Astrocyte of the cerebellum (primary cell): ENCODE measurements at regions not wholly inside any gene's neighbourhood (a gene's known extent, or its start where the extent isn't known, plus 50 kb on each side); places are given as distances from the start of the nearest gene placed in this dataset.
A peak's percentile ranks its signal among the peaks of the same experiment; 100 is the strongest.

Experiments
- DNase-seq: peaks from one replicate; pipeline ENCODE4 v3.0.0-alpha.2; 2011; ENCODE audit warnings: low read depth
- H3K4me3 ChIP-seq: 2 replicates; pipeline ENCODE4 v1.5.1; 2011; ENCODE audit warnings: mild to moderate bottlenecking, low read depth, low read length, moderate library complexity
- in situ Hi-C: cut with HindIII; loops from 2 replicates; pipeline ENCODE4 v1.10.0; 2017; ENCODE audit warnings: low sequenced_read_pairs
- TF ChIP-seq, protein P1 (sequence below): IDR thresholded peaks from 2 replicates; pipeline ENCODE4 v1.5.1; 2012; ENCODE audit warnings: low read length, low read depth, moderate library complexity, mild to moderate bottlenecking; ENCODE audit errors: missing control alignments

DNA sequence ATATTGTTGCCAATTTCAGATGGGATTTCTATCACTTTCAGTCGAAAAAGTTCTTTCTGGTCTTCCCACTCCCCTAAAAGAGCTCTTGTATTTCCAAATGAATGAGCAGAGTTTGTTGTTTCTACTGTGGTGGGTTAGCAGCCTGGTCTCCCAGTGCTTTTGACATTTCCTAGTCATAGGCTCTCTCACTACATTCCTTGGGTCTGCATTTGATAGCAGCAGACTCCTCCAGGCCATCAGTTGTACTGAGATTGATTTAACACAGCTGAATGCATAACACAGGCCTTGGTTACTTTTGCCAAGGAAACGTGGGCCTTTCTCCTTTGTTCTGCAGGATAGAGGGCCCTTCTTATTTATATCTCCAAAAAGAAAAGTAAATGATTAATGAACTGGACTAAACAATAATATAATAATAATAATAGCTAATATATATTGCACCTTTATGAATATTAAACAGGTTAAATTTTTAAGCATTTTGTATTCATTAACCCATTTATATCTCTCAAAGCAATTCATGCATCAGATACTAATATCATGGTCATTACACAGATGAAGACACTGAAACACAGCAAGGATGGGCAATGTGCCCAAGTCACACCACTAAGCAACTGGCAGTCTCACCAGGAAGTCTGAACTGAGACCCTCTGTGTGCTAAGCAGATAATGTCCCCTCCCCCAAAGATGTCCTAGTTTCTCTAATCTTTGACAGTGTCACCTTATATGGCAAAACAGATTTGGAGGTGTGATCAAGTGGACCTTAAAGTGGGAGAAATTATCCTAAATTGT lies 1579.2 kb downstream of the AACS start:
- TF ChIP-seq, protein P1, sequence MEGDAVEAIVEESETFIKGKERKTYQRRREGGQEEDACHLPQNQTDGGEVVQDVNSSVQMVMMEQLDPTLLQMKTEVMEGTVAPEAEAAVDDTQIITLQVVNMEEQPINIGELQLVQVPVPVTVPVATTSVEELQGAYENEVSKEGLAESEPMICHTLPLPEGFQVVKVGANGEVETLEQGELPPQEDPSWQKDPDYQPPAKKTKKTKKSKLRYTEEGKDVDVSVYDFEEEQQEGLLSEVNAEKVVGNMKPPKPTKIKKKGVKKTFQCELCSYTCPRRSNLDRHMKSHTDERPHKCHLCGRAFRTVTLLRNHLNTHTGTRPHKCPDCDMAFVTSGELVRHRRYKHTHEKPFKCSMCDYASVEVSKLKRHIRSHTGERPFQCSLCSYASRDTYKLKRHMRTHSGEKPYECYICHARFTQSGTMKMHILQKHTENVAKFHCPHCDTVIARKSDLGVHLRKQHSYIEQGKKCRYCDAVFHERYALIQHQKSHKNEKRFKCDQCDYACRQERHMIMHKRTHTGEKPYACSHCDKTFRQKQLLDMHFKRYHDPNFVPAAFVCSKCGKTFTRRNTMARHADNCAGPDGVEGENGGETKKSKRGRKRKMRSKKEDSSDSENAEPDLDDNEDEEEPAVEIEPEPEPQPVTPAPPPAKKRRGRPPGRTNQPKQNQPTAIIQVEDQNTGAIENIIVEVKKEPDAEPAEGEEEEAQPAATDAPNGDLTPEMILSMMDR = no peak
- no peak for DNase-seq
- in situ Hi-C loops = no loop called here
- no peak overlapping the region for H3K4me3 ChIP-seq

DNA sequence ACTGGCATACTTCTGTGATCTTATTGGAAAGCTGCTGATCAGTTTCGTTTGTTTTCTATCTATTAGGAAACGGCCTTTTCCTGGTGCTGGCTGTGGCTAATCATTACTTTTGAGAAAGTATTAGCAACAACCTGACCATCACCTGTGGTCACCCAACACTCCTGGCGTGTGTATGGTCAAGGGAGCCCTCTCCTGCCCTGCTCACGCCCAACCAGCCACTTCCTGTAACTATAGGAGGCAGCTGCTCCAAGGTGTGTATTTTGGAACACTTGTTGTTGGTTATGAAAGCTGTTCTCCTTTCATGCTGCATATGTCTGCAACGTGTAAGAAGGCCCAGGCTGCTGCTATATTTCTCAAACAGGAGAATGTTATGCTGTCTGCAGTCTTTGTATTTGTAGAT lies 1582.8 kb downstream of the AACS start:
- in situ Hi-C loops = no loop called here
- DNase-seq = no peak
- TF ChIP-seq, protein P1 = no peak
- no peak overlapping the region for H3K4me3 ChIP-seq

DNA sequence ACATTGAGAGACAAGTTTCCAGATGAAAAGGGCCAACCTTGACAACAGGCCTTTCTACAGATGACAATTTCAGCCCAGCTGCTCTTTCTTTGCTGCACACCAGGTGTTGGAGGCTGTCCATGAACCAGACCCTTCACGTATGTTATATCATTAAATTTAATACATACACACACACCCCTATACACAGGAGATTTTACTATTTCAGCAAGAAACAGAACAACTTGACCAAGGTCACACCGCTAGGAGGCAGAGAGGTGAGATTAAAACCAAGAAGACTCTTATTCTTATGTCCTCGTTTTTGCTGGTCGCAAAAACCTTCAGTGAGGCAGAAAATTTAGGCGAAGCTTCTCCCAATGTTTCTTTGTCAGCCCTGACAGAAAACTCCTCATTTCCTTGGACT lies 1585.9 kb downstream of the AACS start:
- TF ChIP-seq, protein P1 = no peak
- in situ Hi-C loops = no loop called here
- no peak for DNase-seq

DNA sequence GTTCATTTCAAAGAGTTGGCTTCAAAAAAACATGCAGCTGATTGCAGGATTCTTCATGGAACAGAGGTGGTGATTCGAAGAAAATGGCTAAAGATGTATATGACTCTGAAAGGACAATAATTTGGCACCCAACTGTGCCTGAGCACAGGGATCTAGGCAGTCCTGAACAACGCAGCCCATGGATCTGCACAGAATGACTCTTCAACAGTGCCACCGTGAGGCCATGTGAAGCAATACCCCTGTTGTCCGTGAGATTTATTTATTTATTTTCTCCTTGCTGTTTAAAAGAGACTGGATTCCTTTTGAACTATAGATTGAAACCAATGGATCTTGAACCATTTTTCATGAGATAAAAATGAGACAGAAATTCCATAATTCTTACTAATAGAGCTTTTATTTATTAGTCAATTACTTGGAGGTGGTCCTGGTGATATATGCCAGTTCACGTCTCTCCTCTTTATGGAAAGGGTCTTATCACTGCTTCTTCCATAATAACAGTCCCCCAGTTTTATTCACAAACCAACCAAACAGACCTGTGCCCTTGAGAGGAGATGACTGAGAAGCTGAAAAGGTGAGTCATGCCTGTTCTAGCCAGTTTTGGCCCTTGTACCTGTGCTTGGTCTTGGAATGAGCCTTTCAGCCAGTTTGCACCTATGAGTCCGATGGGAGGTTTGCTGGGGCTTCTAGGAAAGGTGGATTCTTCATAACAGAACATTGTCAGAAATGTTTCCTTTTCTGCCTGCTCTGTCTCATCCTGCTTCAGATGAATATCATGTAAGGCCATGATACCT lies 1598.3 kb downstream of the AACS start:
- DNase-seq = no peak

More for the DNA sequence above, 1585.9 kb downstream of the AACS start:
- no peak overlapping the region for H3K4me3 ChIP-seq

DNA sequence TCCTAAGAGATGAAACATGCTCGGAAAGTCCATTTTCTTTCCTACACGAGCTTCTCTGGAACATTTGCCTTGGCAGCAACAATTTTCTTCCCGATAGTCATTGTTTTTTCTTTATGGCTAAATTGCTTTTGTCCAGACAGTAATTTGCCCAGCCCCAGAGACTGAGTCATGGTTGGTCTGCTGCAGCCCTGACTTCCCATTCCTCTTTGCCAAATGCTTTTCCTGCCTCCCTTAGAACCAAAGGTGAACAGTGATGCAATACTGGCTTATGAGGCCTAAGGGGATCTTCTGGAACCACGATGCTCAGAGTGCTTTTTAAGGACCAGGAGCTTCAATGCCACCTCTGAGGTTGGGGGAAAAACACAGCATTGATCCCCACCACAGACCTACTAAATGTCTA lies 1599.6 kb upstream of the TMEM132C start:
- TF ChIP-seq, protein P1 = no peak
- in situ Hi-C loops = no loop called here
- peak; percentile 84 for DNase-seq
- no peak overlapping the region for H3K4me3 ChIP-seq

More for the DNA sequence above, 1598.3 kb downstream of the AACS start:
- in situ Hi-C loops = no loop called here
- no peak overlapping the region for H3K4me3 ChIP-seq
- TF ChIP-seq, protein P1 = peak; percentile 14

DNA sequence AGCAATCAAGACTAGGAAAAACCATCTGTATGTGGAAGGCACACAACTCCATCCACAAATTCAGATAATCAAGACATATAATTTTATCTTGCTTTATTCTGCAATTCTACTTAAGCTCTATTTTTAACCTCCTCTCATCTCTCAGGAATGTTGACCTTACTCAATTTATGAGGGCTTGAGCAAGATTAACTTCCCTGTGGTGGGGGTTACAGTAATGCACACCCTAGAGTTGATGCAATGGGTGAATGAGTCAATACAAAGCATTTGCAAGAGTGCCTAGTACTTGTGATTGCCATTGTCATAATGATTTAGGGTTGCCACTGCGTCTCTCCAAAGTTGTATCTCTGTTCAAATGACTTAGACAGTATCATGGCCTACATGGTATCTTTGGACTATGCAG lies 1598.4 kb upstream of the TMEM132C start:
- peak; percentile 64 for DNase-seq
- no peak overlapping the region for H3K4me3 ChIP-seq
- TF ChIP-seq, protein P1 = no peak
- in situ Hi-C loops = no loop called here
